Endodermal cell (in vitro differentiated cells): ENCODE measurements at regions not wholly inside any gene's neighbourhood (a gene's known extent, or its start where the extent isn't known, plus 50 kb on each side); places are given as distances from the start of the nearest gene placed in this dataset.

Experiments
- DNase-seq: peaks from one replicate; pipeline ENCODE4 v3.0.0-alpha.2; 2017
- H3K27ac ChIP-seq: 2 replicates; pipeline ENCODE4 v1.5.1; 2013; ENCODE audit warnings: mild to moderate bottlenecking, low read depth, low read length, moderate library complexity
- H3K27me3 ChIP-seq: 2 replicates; pipeline ENCODE4 v1.6.1; 2013; ENCODE audit warnings: mild to moderate bottlenecking, low read length, moderate library complexity; ENCODE audit not compliant: insufficient read depth, control insufficient read depth, poor library complexity, severe bottlenecking
- H3K36me3 ChIP-seq: 2 replicates; pipeline ENCODE4 v1.7.0; 2013; ENCODE audit warnings: mild to moderate bottlenecking, low read length, moderate library complexity; ENCODE audit not compliant: control insufficient read depth, insufficient read depth
- H3K4me1 ChIP-seq: one replicate; pipeline ENCODE4 v1.7.0; 2013; ENCODE audit warnings: low read length; ENCODE audit not compliant: control insufficient read depth, insufficient read depth
- H3K4me3 ChIP-seq: 2 replicates; pipeline ENCODE4 v1.5.1; 2013; ENCODE audit warnings: mild to moderate bottlenecking, low read length, moderate library complexity
- H3K9ac ChIP-seq: 2 replicates; pipeline ENCODE4 v1.6.1; 2013; ENCODE audit warnings: mild to moderate bottlenecking, low read length, moderate library complexity; ENCODE audit not compliant: poor library complexity, severe bottlenecking; ENCODE audit errors: extremely low read depth
- H3K9me3 ChIP-seq: 2 replicates; pipeline ENCODE4 v1.6.1; 2013; ENCODE audit warnings: mild to moderate bottlenecking, low read length, moderate library complexity; ENCODE audit not compliant: control insufficient read depth
- H3K27ac Mint-ChIP-seq: 2 replicates; pipeline ENCODE4 v1.8.0; 2020; ENCODE audit warnings: mixed read lengths
- H3K27me3 Mint-ChIP-seq: 2 replicates; pipeline ENCODE4 v1.8.0; 2021; ENCODE audit warnings: mild to moderate bottlenecking, mixed read lengths; ENCODE audit not compliant: insufficient read depth
- H3K36me3 Mint-ChIP-seq: 2 replicates; pipeline ENCODE4 v1.8.0; 2020; ENCODE audit warnings: low read depth, mixed read lengths
- H3K4me1 Mint-ChIP-seq: 2 replicates; pipeline ENCODE4 v1.8.0; 2020; ENCODE audit warnings: mixed read lengths
- H3K4me3 Mint-ChIP-seq: 2 replicates; pipeline ENCODE4 v1.8.0; 2020; ENCODE audit warnings: mild to moderate bottlenecking, moderate library complexity, mixed read lengths
- H3K9me3 Mint-ChIP-seq: 2 replicates; pipeline ENCODE4 v1.8.0; 2020; ENCODE audit warnings: mild to moderate bottlenecking, mixed read lengths
- WGBS, 2 experiments: methylation state at CpG; one replicate each; pipeline versions ENCODE4 v1.1.5 to v1.1.7; 2013; ENCODE audit warnings: missing lambda C conversion rate in 2 of 2, mixed read lengths in 1 of 2; ENCODE audit not compliant: insufficient coverage in 1 of 2, insufficient read length in 1 of 2; 5-methylcytosine and 5-hydroxymethylcytosine counted together
- TF ChIP-seq, protein P1 (sequence below): fragments of 200-600 bp; sonication (generic); conservative IDR thresholded peaks from 2 replicates; pipeline ENCODE4 v1.5.0; 2021; ENCODE audit warnings: antibody characterized with exemption, mild to moderate bottlenecking

DNA sequence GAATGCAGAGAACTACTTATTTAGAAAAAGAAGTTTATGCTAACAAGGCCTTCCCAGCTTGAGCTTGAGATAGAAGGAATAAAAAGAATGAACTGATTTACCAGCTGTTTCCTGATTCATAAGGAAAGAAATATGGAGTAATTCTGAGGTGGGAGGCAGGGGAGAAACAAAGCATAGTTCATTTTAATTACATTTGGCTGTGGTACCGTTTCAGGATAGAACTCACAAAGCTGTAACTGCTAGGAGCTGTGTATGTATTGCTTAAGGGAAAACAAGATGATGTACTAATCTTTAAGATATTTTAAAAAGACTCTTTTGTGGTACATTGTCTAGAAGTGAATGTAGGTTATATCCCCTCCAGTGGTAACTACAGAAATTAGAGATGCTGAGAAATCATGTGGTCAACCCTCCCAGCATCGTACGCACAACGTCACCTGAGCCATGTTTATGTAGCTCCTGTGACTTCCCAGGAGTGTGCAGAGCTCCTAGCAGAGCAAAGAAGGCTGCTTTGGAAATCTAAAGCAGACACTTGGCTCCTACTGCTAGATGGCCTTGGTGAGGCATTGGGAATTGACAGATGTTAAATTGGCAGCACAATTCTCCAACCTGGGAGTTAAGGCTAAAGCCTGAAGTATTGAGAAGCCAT, 208.3 kb upstream of the VLDLR start:
- 92 to 95% methylated on average over 4 of the region's 4 CpGs for WGBS, 2 experiments
- Mint-ChIP-seq H3K4me1 (peaks cover 40% of the 10 kb centered on the region), H3K9me3 (peaks cover 6% of the 10 kb centered on the region), H3K27ac (no peak overlapping the region), H3K4me3 (no peak overlapping the region), H3K27me3 (peaks cover 2% of the 10 kb centered on the region), H3K36me3 (no peaks in the 10 kb centered on the region)
- no peaks in the 10 kb centered on the region for H3K36me3 ChIP-seq
- no peak overlapping the region for H3K27ac ChIP-seq
- peaks cover 8% of the 10 kb centered on the region for H3K4me1 ChIP-seq
- no peak overlapping the region for H3K9ac ChIP-seq
- H3K9me3 ChIP-seq, result no peaks in the 10 kb centered on the region
- TF ChIP-seq, protein P1, sequence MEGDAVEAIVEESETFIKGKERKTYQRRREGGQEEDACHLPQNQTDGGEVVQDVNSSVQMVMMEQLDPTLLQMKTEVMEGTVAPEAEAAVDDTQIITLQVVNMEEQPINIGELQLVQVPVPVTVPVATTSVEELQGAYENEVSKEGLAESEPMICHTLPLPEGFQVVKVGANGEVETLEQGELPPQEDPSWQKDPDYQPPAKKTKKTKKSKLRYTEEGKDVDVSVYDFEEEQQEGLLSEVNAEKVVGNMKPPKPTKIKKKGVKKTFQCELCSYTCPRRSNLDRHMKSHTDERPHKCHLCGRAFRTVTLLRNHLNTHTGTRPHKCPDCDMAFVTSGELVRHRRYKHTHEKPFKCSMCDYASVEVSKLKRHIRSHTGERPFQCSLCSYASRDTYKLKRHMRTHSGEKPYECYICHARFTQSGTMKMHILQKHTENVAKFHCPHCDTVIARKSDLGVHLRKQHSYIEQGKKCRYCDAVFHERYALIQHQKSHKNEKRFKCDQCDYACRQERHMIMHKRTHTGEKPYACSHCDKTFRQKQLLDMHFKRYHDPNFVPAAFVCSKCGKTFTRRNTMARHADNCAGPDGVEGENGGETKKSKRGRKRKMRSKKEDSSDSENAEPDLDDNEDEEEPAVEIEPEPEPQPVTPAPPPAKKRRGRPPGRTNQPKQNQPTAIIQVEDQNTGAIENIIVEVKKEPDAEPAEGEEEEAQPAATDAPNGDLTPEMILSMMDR, result no peak
- no peak overlapping the region for H3K4me3 ChIP-seq
- no peak for DNase-seq
- H3K27me3 ChIP-seq, result no peaks in the 10 kb centered on the region

DNA sequence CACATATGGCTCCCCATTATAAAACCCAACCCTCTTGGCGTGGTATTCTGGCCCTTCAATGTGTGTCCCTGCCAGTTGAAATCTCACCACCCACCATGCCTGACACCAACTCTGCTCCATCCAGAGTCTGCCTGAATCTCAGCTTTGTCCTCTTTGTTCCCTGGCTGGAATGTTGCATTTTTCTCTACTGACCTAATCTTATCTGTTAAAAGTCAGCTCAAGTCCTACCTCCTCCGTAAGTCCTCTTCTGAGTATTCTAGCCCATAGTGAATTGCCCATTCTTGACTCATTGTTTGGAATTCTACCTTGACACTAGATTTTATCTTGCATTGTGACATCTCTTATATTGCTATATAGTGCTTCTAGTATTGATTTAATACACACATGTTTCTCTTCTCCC, 207.1 kb upstream of the VLDLR start:
- Histone ChIP-seq H3K27ac (no peak overlapping the region), H3K27me3 (no peaks in the 10 kb centered on the region), H3K9me3 (no peaks in the 10 kb centered on the region), H3K36me3 (no peaks in the 10 kb centered on the region), H3K9ac (no peak overlapping the region), H3K4me1 (peaks cover 10% of the 10 kb centered on the region), H3K4me3 (peak overlapping the region; percentile 3)
- WGBS, 2 experiments, result 80% methylated on average over 2 of the region's 2 CpGs; no CpG with 5 or more reads in 1 of the 2 experiments
- peaks cover 52% of the 10 kb centered on the region for H3K4me1 Mint-ChIP-seq
- peaks cover 6% of the 10 kb centered on the region for H3K9me3 Mint-ChIP-seq
- no peaks in the 10 kb centered on the region for H3K27me3 Mint-ChIP-seq
- no peak overlapping the region for H3K27ac Mint-ChIP-seq
- TF ChIP-seq, protein P1, result no peak
- DNase-seq, result no peak
- no peaks in the 10 kb centered on the region for H3K36me3 Mint-ChIP-seq
- no peak overlapping the region for H3K4me3 Mint-ChIP-seq

DNA sequence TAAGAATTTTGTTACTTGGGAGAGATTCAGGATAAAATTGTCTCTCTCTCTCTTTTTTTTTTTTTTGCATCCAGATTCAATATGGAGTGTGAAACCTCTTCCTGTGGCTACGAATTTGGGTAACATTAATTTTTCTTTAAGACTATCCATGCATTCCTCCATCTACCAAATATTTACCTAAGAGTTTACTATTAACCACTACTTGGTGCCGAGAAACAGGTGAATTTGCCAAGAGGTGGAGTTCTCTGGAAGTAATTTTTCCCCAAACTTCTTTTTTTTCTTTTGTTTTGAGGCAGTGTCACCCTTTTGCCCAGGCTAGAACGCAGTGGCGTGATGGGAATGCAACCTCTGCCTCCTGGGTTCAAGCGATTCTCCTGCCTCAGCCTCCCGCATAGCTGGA, 206.3 kb upstream of the VLDLR start:
- H3K9ac ChIP-seq, result no peak overlapping the region
- TF ChIP-seq, protein P1, result no peak
- no peaks in the 10 kb centered on the region for H3K36me3 Mint-ChIP-seq
- DNase-seq, result no peak
- peaks cover 60% of the 10 kb centered on the region for H3K4me1 Mint-ChIP-seq
- no peak overlapping the region for H3K4me3 Mint-ChIP-seq
- peaks cover 11% of the 10 kb centered on the region for H3K4me1 ChIP-seq
- H3K27me3 ChIP-seq, result no peaks in the 10 kb centered on the region
- peaks cover 6% of the 10 kb centered on the region for H3K9me3 Mint-ChIP-seq
- no peaks in the 10 kb centered on the region for H3K36me3 ChIP-seq
- no peak overlapping the region for H3K4me3 ChIP-seq
- H3K27me3 Mint-ChIP-seq, result no peaks in the 10 kb centered on the region
- H3K9me3 ChIP-seq, result no peaks in the 10 kb centered on the region
- H3K27ac Mint-ChIP-seq, result no peak overlapping the region
- WGBS, 2 experiments, result 94 to 98% methylated on average over 5 to 6 of the region's 6 CpGs
- H3K27ac ChIP-seq, result no peak overlapping the region
